Effector memory CD8-positive, alpha-beta T cell (primary cell): ENCODE measurements at regions not wholly inside any gene's neighbourhood (a gene's known extent, or its start where the extent isn't known, plus 50 kb on each side); places are given as distances from the start of the nearest gene placed in this dataset.
"Not testable (repeated sequence)": the region's sequence is repeated elsewhere in the genome, so short reads cannot be mapped to it uniquely, and the experiment has no call there.

Source experiments
- ATAC-seq: fragments of 150-1000 bp; cut with Tn5 transposase; replicated peaks from 2 replicates; pipeline ENCODE4 v1.10.0; 2021; ENCODE audit warnings: mild to moderate bottlenecking, moderate library complexity
- DNase-seq, 3 experiments: peaks; one replicate each; pipeline ENCODE4 v3.0.0; 2021
- H3K27ac Mint-ChIP-seq, 2 donors: one replicate each; pipeline ENCODE4 v1.8.0; 2022; ENCODE audit warnings: mild to moderate bottlenecking in 2 of 2, mixed read lengths in 2 of 2, moderate library complexity in 2 of 2
- H3K27me3 Mint-ChIP-seq, 2 donors: one replicate each; pipeline ENCODE4 v1.8.0; 2022; ENCODE audit warnings: mixed read lengths in 2 of 2
- H3K36me3 Mint-ChIP-seq: one replicate; pipeline ENCODE4 v1.8.0; 2022; ENCODE audit warnings: mild to moderate bottlenecking, moderate library complexity, mixed read lengths; ENCODE audit not compliant: insufficient read depth
- H3K4me1 Mint-ChIP-seq, 2 donors: one replicate each; pipeline ENCODE4 v1.8.0; 2022; ENCODE audit warnings: low read depth in 2 of 2, mixed read lengths in 2 of 2
- H3K4me3 Mint-ChIP-seq, 2 donors: one replicate each; pipeline ENCODE4 v1.8.0; 2022; ENCODE audit warnings: mild to moderate bottlenecking in 2 of 2, mixed read lengths in 2 of 2, moderate library complexity in 2 of 2
- H3K9me3 Mint-ChIP-seq, 2 donors: one replicate each; pipeline ENCODE4 v1.8.0; 2022; ENCODE audit warnings: mixed read lengths in 2 of 2

GRCh38 chr7:125264174-125264856 lies 334.7 kb upstream of the POT1 start:
- not testable (repeated sequence) for ATAC-seq, DNase-seq, H3K36me3 Mint-ChIP-seq, H3K27me3 Mint-ChIP-seq, H3K27ac Mint-ChIP-seq, H3K4me1 Mint-ChIP-seq, H3K4me3 Mint-ChIP-seq
- peaks cover 20 to 22% of the 10 kb centered on the region in 2 donors for H3K9me3 Mint-ChIP-seq

- not testable (repeated sequence) for H3K36me3 Mint-ChIP-seq, H3K4me3 Mint-ChIP-seq, H3K27me3 Mint-ChIP-seq, DNase-seq, H3K27ac Mint-ChIP-seq, ATAC-seq, H3K4me1 Mint-ChIP-seq
- peaks cover 20 to 22% of the 10 kb centered on the region in 2 donors for H3K9me3 Mint-ChIP-seq
Observed at GRCh38 chr7:125258876-125259417, 329.3 kb upstream of the POT1 start.

- Mint-ChIP-seq H3K36me3 (no peaks in the 10 kb centered on the region), H3K4me3 (no peak overlapping the region), H3K9me3 (peaks cover 14 to 17% of the 10 kb centered on the region in 2 donors), H3K4me1 (no peaks in the 10 kb centered on the region), H3K27ac (no peak overlapping the region), H3K27me3 (no peaks in the 10 kb centered on the region)
- ATAC-seq (no peak), DNase-seq (no peak)
Observed at GRCh38 chr7:125257617-125258016, 328.0 kb upstream of the POT1 start.

- H3K27ac Mint-ChIP-seq: no peak overlapping the region
- no peak for DNase-seq
- ATAC-seq: no peak
- no peak overlapping the region for H3K4me3 Mint-ChIP-seq
- peaks cover 6 to 15% of the 10 kb centered on the region in 2 donors for H3K9me3 Mint-ChIP-seq
- no peaks in the 10 kb centered on the region for H3K36me3 Mint-ChIP-seq
- H3K4me1 Mint-ChIP-seq: no peaks in the 10 kb centered on the region
- H3K27me3 Mint-ChIP-seq: no peaks in the 10 kb centered on the region
Observed at GRCh38 chr7:125256446-125256845, 326.8 kb upstream of the POT1 start.

DNA sequence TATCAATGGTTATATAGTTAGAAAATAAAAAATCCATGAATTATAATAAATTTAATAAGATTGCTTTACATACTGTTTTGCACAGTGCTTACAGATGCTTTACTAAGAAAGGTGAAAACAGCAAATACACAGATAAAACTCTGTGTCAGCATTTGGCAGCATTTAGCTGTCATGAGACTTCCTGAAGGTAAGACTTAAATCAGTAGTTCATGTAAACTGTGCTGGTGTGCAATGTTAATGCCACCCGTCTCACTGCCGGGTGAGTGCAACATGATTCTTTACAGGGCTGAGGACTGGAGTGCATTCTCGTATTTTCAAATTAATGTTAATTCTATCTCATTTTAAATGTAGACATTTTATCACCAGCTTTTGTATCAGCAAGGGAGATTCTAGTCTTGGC lies 326.2 kb upstream of the POT1 start:
- H3K4me1 Mint-ChIP-seq: no peaks in the 10 kb centered on the region
- DNase-seq (no peak), ATAC-seq (no peak)
- no peaks in the 10 kb centered on the region for H3K36me3 Mint-ChIP-seq
- no peak overlapping the region for H3K27ac Mint-ChIP-seq
- H3K9me3 Mint-ChIP-seq: peaks cover under 1 to 9% of the 10 kb centered on the region in 2 donors
- H3K27me3 Mint-ChIP-seq: no peaks in the 10 kb centered on the region
- no peak overlapping the region for H3K4me3 Mint-ChIP-seq

DNA sequence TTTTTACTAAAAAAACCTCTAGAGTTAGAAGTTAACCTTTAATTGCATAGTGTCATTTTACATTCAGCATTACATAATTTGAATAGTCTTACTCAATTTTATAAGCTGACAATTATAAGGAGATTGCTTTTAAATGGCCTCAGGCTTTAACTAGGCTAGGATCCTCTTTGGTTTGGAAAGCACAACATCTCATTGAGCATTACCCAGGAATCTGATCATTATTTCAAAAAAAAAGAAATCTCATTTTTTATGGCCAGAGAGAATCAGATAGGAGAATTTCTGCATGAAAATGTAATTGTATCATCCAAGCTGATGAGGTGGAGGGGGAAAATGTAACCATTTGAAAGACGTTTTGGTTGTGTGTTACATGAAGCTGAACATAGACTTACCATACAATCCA lies 324.9 kb upstream of the POT1 start:
- H3K4me3 Mint-ChIP-seq: no peak overlapping the region

DNA sequence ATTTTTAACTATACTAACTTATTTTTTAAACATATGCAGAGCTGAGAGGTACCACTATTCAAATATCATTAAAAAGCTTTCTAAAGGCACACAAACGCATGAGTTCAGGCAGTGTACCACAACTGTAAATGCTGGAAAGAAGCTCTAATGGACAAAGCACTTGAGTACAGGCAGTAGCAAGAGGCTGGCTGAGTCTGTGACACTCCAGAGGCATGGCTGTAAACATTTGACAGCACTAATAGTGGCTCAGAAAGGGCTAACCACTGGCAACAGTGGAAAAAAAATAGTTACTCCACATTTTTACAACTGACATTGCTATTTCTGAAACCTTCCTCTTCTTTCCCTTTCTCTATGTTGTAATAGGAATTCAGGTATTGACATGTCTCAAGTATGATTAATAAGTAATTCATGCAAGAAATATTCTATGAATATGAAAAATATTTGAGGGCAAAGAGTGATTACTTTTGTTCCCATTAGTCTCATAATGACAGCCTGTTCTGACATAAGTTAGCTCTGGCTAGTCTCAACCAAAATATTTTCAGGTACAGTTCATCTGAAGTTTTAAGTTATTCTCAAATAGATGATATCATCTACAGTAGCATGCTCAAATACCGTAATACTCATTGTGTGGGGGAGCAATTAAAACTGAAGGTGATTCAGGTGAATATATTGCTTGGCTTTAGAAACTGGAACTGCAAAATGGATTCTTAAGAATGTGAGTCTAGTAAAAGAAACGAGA lies 324.0 kb upstream of the POT1 start:
- Mint-ChIP-seq H3K27ac (no peak overlapping the region), H3K4me1 (no peaks in the 10 kb centered on the region), H3K4me3 (no peak overlapping the region), H3K27me3 (no peaks in the 10 kb centered on the region), H3K9me3 (peaks cover 0 to 3% of the 10 kb centered on the region in 2 donors), H3K36me3 (no peaks in the 10 kb centered on the region)
- ATAC-seq (no peak), DNase-seq (no peak)

More for the DNA sequence above, 324.9 kb upstream of the POT1 start:
- H3K9me3 Mint-ChIP-seq: peaks cover 0 to 7% of the 10 kb centered on the region in 2 donors
- no peak overlapping the region for H3K27ac Mint-ChIP-seq
- no peaks in the 10 kb centered on the region for H3K36me3 Mint-ChIP-seq
- H3K27me3 Mint-ChIP-seq: no peaks in the 10 kb centered on the region
- H3K4me1 Mint-ChIP-seq: no peaks in the 10 kb centered on the region
- ATAC-seq (no peak), DNase-seq (no peak)

- no peak overlapping the region for H3K27ac Mint-ChIP-seq
- H3K9me3 Mint-ChIP-seq: peaks cover 8 to 10% of the 10 kb centered on the region in 2 donors
- no peaks in the 10 kb centered on the region for H3K27me3 Mint-ChIP-seq
- DNase-seq (no peak), ATAC-seq (no peak)
- H3K4me3 Mint-ChIP-seq: no peak overlapping the region
- H3K36me3 Mint-ChIP-seq: no peaks in the 10 kb centered on the region
- H3K4me1 Mint-ChIP-seq: no peaks in the 10 kb centered on the region
Observed at GRCh38 chr7:125247514-125248098, 318.0 kb upstream of the POT1 start.

- DNase-seq (no peak), ATAC-seq (no peak)
- Mint-ChIP-seq H3K4me3 (no peak overlapping the region), H3K4me1 (no peaks in the 10 kb centered on the region), H3K9me3 (peaks cover 7 to 10% of the 10 kb centered on the region in 2 donors), H3K27me3 (no peaks in the 10 kb centered on the region), H3K36me3 (no peaks in the 10 kb centered on the region), H3K27ac (no peak overlapping the region)
Observed at GRCh38 chr7:125246706-125247105, 317.1 kb upstream of the POT1 start.

GRCh38 chr7:125241548-125241947 lies 311.9 kb upstream of the POT1 start:
- no peaks in the 10 kb centered on the region for H3K4me1 Mint-ChIP-seq
- no peaks in the 10 kb centered on the region for H3K36me3 Mint-ChIP-seq
- H3K4me3 Mint-ChIP-seq: no peak overlapping the region
- peaks cover 4 to 5% of the 10 kb centered on the region in 2 donors for H3K9me3 Mint-ChIP-seq
- H3K27ac Mint-ChIP-seq: no peak overlapping the region
- ATAC-seq (no peak), DNase-seq (no peak)
- H3K27me3 Mint-ChIP-seq: no peaks in the 10 kb centered on the region

DNA sequence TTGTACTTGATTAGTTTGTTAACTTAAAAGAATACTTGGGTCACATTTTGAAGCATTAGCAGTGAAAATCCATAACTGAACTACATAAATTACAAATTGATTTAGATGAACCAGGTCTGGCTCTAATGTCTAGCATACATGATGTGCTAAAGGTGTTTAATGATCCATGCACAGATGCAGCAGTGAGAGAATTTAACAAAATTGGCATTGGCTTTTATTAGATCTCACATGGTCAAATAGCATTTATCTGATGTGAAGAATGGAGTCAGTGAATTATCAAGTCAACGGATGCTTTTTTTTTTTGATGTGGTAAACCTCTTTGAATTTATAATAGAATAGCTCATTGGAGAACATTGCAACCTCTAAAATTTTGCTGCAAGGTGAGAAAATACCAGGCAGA lies 293.0 kb upstream of the POT1 start:
- H3K4me1 Mint-ChIP-seq: no peaks in the 10 kb centered on the region
- ATAC-seq (no peak), DNase-seq (no peak)
- H3K4me3 Mint-ChIP-seq: no peak overlapping the region
- no peaks in the 10 kb centered on the region for H3K27me3 Mint-ChIP-seq
- peaks cover 0 to 8% of the 10 kb centered on the region in 2 donors for H3K9me3 Mint-ChIP-seq
- H3K36me3 Mint-ChIP-seq: no peaks in the 10 kb centered on the region
- H3K27ac Mint-ChIP-seq: no peak overlapping the region

DNA sequence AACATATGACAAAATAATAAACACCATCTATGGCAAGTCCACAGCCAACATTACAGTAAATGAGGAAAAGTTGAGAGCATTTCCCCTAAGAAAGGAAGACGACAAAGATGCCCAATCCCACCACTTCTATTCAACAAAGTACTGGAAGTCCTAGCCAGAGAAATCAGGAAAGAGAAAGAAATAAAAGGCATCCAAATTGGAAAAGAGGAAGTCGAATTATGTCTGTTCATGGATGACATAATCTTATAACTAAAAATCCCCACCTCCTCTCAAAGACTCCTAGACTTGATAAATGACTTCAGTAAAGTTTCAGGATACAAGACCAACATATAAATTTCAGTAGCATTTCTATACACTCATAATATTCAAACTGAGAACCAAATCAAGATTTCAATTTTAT lies 288.5 kb upstream of the POT1 start:
- Mint-ChIP-seq H3K4me1 (no peaks in the 10 kb centered on the region), H3K4me3 (no peak overlapping the region), H3K36me3 (no peaks in the 10 kb centered on the region), H3K9me3 (peaks cover 13% of the 10 kb centered on the region in 2 donors), H3K27ac (no peak overlapping the region), H3K27me3 (no peaks in the 10 kb centered on the region)
- ATAC-seq: no peak
- DNase-seq: no peak

- Mint-ChIP-seq H3K27me3 (no peaks in the 10 kb centered on the region), H3K9me3 (peaks cover 2 to 8% of the 10 kb centered on the region in 2 donors), H3K27ac (no peak overlapping the region), H3K4me3 (no peak overlapping the region), H3K4me1 (no peaks in the 10 kb centered on the region), H3K36me3 (no peaks in the 10 kb centered on the region)
- ATAC-seq: no peak
- no peak for DNase-seq
Observed at GRCh38 chr7:125201002-125201401, 271.4 kb upstream of the POT1 start.
